ENCODE measurements at regions not wholly inside any gene's neighbourhood (a gene's known extent, or its start where the extent isn't known, plus 50 kb on each side); places are given as distances from the start of the nearest gene placed in this dataset.

DNA sequence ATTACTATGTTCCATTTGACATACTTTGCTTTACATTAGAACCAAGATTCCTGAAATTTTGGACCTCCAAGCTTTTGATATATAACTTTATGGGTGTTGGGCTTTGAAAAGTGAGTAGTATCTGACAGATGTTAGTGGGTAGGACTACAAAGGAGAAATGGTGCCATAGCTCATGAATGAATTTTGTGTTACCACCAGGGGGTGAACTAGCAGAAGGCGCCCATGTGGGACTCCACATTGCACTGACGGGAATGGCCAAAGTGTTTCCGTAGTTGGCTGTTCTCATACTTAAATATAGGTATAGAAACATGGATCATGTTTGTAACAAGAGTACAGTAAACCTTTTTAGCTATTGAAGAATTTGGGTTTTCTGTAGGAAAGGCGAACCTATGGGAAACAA lies 337.5 kb downstream of the FLRT2 start:
- Histone ChIP-seq H3K79me2 (ENCODE audit: insufficient read depth, low read length) (no peaks in the 10 kb centered on the region), H3K4me3 (ENCODE audit: insufficient read depth, low read depth, low read length) (no peak overlapping the region), H3K9me3 (ENCODE audit: insufficient read depth, low read depth, low read length) (no peaks in the 10 kb centered on the region), H3K4me2 (ENCODE audit: low read length) (no peak overlapping the region), H3K36me3 (ENCODE audit: insufficient read depth, low read length) (no peaks in the 10 kb centered on the region), H4K20me1 (ENCODE audit: insufficient read depth, low read length) (no peaks in the 10 kb centered on the region), H3K9ac (ENCODE audit: low read length) (no peak overlapping the region), H2AFZ (ENCODE audit: low read depth, low read length) (no peak overlapping the region), H3K27me3 (ENCODE audit: insufficient read depth, low read length) (no peaks in the 10 kb centered on the region), H3K27ac (ENCODE audit: low read depth, low read length) (no peak overlapping the region), H3K4me1 (ENCODE audit: insufficient read depth, low read length) (no peaks in the 10 kb centered on the region)
- Mint-ChIP-seq H3K9me3 (ENCODE audit: unreplicated experiment) (no peaks in the 10 kb centered on the region), H3K27ac (ENCODE audit: unreplicated experiment) (no peak overlapping the region), H3K27me3 (ENCODE audit: low read depth, unreplicated experiment) (no peaks in the 10 kb centered on the region), H3K4me1 (ENCODE audit: low read depth, unreplicated experiment) (no peaks in the 10 kb centered on the region), H3K4me3 (ENCODE audit: unreplicated experiment) (no peak overlapping the region), H3K36me3 (ENCODE audit: low read depth, unreplicated experiment) (no peaks in the 10 kb centered on the region)
- FAIRE-seq (no peak), DNase-seq (ENCODE audit: low read depth) (no peak)
- TF ChIP-seq EZH2 (IDR thresholded peaks at IDR 0.05; ENCODE audit: insufficient read depth, low read length): no peak
- TF ChIP-seq, protein P1, sequence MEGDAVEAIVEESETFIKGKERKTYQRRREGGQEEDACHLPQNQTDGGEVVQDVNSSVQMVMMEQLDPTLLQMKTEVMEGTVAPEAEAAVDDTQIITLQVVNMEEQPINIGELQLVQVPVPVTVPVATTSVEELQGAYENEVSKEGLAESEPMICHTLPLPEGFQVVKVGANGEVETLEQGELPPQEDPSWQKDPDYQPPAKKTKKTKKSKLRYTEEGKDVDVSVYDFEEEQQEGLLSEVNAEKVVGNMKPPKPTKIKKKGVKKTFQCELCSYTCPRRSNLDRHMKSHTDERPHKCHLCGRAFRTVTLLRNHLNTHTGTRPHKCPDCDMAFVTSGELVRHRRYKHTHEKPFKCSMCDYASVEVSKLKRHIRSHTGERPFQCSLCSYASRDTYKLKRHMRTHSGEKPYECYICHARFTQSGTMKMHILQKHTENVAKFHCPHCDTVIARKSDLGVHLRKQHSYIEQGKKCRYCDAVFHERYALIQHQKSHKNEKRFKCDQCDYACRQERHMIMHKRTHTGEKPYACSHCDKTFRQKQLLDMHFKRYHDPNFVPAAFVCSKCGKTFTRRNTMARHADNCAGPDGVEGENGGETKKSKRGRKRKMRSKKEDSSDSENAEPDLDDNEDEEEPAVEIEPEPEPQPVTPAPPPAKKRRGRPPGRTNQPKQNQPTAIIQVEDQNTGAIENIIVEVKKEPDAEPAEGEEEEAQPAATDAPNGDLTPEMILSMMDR (IDR thresholded peaks at IDR 0.05; ENCODE audit: insufficient read depth, low read depth, low read length): no peak

DNA sequence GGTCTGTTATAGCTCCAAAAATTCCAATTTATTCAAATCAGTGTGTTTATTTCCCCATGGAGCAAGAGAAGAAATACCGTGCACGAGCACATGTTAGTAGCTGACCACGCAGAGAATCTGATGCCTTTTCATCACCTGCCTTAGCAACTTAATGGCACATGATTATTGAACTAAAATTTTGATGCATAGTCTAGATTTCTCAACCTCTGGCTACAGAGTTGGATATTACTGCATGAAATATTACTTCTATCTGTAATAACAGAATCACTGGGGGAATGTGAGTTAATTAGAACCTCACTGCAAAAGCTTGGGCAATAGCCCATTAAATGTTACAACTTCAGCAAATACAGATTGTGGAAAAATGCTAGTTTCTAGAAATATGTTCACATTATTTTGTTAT lies 335.8 kb downstream of the FLRT2 start:
- Histone ChIP-seq H4K20me1 (ENCODE audit: insufficient read depth, low read length) (no peaks in the 10 kb centered on the region), H3K79me2 (ENCODE audit: insufficient read depth, low read length) (no peaks in the 10 kb centered on the region), H3K4me3 (ENCODE audit: insufficient read depth, low read depth, low read length) (no peak overlapping the region), H3K9me3 (ENCODE audit: insufficient read depth, low read depth, low read length) (no peaks in the 10 kb centered on the region), H3K4me2 (ENCODE audit: low read length) (no peak overlapping the region), H3K4me1 (ENCODE audit: insufficient read depth, low read length) (no peaks in the 10 kb centered on the region), H3K9ac (ENCODE audit: low read length) (no peak overlapping the region), H3K27me3 (ENCODE audit: insufficient read depth, low read length) (no peaks in the 10 kb centered on the region), H3K27ac (ENCODE audit: low read depth, low read length) (no peak overlapping the region), H2AFZ (ENCODE audit: low read depth, low read length) (no peak overlapping the region), H3K36me3 (ENCODE audit: insufficient read depth, low read length) (no peaks in the 10 kb centered on the region)
- H3K9me3 Mint-ChIP-seq (ENCODE audit: unreplicated experiment): no peaks in the 10 kb centered on the region
- H3K27ac Mint-ChIP-seq (ENCODE audit: unreplicated experiment): no peak overlapping the region
- H3K4me1 Mint-ChIP-seq (ENCODE audit: low read depth, unreplicated experiment): no peaks in the 10 kb centered on the region
- DNase-seq (ENCODE audit: low read depth) (no peak), FAIRE-seq (no peak)
- TF ChIP-seq, protein P1 (IDR thresholded peaks at IDR 0.05; ENCODE audit: insufficient read depth, low read depth, low read length): no peak
- no peak for TF ChIP-seq EZH2 (IDR thresholded peaks at IDR 0.05; ENCODE audit: insufficient read depth, low read length)
- H3K27me3 Mint-ChIP-seq (ENCODE audit: low read depth, unreplicated experiment): no peaks in the 10 kb centered on the region
- H3K4me3 Mint-ChIP-seq (ENCODE audit: unreplicated experiment): no peak overlapping the region
- no peaks in the 10 kb centered on the region for H3K36me3 Mint-ChIP-seq (ENCODE audit: low read depth, unreplicated experiment)

DNA sequence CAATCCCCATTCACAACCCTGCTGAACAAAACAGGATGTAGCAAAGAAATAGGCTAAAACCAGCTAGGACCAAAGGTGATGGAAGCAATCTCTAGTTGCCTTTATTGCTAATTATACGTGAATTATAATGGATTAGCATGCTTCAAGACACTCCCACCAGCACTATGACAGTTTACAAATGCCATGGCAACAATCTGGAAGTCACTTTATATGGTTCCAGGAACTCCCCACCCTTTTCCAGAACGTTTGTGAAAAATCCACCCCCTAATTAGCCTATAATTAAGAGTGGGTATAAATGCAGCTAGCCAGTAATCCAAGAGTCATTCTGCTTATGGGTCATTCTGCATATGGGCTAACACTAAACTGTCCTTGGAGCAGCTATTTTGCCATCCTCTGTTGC lies 328.7 kb downstream of the FLRT2 start:
- H3K4me2 ChIP-seq (ENCODE audit: low read length): no peak overlapping the region
- H3K9me3 ChIP-seq (ENCODE audit: insufficient read depth, low read depth, low read length): no peaks in the 10 kb centered on the region
- TF ChIP-seq, protein P1 (IDR thresholded peaks at IDR 0.05; ENCODE audit: insufficient read depth, low read depth, low read length): no peak
- TF ChIP-seq EZH2 (IDR thresholded peaks at IDR 0.05; ENCODE audit: insufficient read depth, low read length): no peak
- H3K36me3 Mint-ChIP-seq (ENCODE audit: low read depth, unreplicated experiment): no peaks in the 10 kb centered on the region
- H3K4me1 ChIP-seq (ENCODE audit: insufficient read depth, low read length): no peaks in the 10 kb centered on the region
- no peaks in the 10 kb centered on the region for H3K27me3 ChIP-seq (ENCODE audit: insufficient read depth, low read length)
- no peaks in the 10 kb centered on the region for H4K20me1 ChIP-seq (ENCODE audit: insufficient read depth, low read length)
- no peaks in the 10 kb centered on the region for H3K79me2 ChIP-seq (ENCODE audit: insufficient read depth, low read length)
- H2AFZ ChIP-seq (ENCODE audit: low read depth, low read length): no peak overlapping the region
- no peaks in the 10 kb centered on the region for H3K36me3 ChIP-seq (ENCODE audit: insufficient read depth, low read length)
- H3K27ac Mint-ChIP-seq (ENCODE audit: unreplicated experiment): no peak overlapping the region
- DNase-seq (ENCODE audit: low read depth) (no peak), FAIRE-seq (no peak)
- no peak overlapping the region for H3K4me3 ChIP-seq (ENCODE audit: insufficient read depth, low read depth, low read length)
- H3K27me3 Mint-ChIP-seq (ENCODE audit: low read depth, unreplicated experiment): no peaks in the 10 kb centered on the region
- H3K9me3 Mint-ChIP-seq (ENCODE audit: unreplicated experiment): no peaks in the 10 kb centered on the region
- H3K4me3 Mint-ChIP-seq (ENCODE audit: unreplicated experiment): no peak overlapping the region
- no peak overlapping the region for H3K9ac ChIP-seq (ENCODE audit: low read length)
- no peak overlapping the region for H3K27ac ChIP-seq (ENCODE audit: low read depth, low read length)
- H3K4me1 Mint-ChIP-seq (ENCODE audit: low read depth, unreplicated experiment): no peaks in the 10 kb centered on the region
